Effector memory CD8-positive, alpha-beta T cell (primary cell): ENCODE measurements at regions not wholly inside any gene's neighbourhood (a gene's known extent, or its start where the extent isn't known, plus 50 kb on each side); places are given as distances from the start of the nearest gene placed in this dataset.

Experiments used
- ATAC-seq: fragments of 150-1000 bp; cut with Tn5 transposase; replicated peaks from 2 replicates; pipeline ENCODE4 v1.10.0; 2021; ENCODE audit warnings: mild to moderate bottlenecking, moderate library complexity
- DNase-seq, 3 experiments: peaks; one replicate each; pipeline ENCODE4 v3.0.0; 2021
- H3K27ac Mint-ChIP-seq, 2 donors: one replicate each; pipeline ENCODE4 v1.8.0; 2022; ENCODE audit warnings: mild to moderate bottlenecking in 2 of 2, mixed read lengths in 2 of 2, moderate library complexity in 2 of 2
- H3K27me3 Mint-ChIP-seq, 2 donors: one replicate each; pipeline ENCODE4 v1.8.0; 2022; ENCODE audit warnings: mixed read lengths in 2 of 2
- H3K36me3 Mint-ChIP-seq: one replicate; pipeline ENCODE4 v1.8.0; 2022; ENCODE audit warnings: mild to moderate bottlenecking, moderate library complexity, mixed read lengths; ENCODE audit not compliant: insufficient read depth
- H3K4me1 Mint-ChIP-seq, 2 donors: one replicate each; pipeline ENCODE4 v1.8.0; 2022; ENCODE audit warnings: low read depth in 2 of 2, mixed read lengths in 2 of 2
- H3K4me3 Mint-ChIP-seq, 2 donors: one replicate each; pipeline ENCODE4 v1.8.0; 2022; ENCODE audit warnings: mild to moderate bottlenecking in 2 of 2, mixed read lengths in 2 of 2, moderate library complexity in 2 of 2
- H3K9me3 Mint-ChIP-seq, 2 donors: one replicate each; pipeline ENCODE4 v1.8.0; 2022; ENCODE audit warnings: mixed read lengths in 2 of 2

DNA sequence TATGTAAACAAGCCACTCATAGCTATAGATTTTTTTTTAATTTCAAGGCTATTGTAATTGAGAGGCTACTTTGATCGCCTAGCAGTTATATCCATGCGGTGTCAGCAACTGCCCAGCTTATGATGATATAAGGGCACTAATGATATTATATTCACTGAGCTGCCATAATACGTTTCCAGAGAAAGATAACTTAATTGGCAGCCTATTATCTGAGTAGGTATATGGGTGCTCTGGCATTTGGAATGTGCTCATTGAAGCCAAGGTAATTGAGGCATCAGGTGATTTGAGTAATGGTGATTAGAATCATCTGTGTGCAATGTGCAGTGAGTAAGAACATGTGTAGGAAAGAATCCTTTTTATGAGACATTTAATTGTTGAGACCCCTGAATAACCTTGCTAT lies 490.0 kb downstream of the CENPC start:
- Mint-ChIP-seq H3K9me3 (peaks cover 6 to 9% of the 10 kb centered on the region in 2 donors), H3K4me3 (no peak overlapping the region)

GRCh38 chr4:67054896-67055295 lies 490.4 kb downstream of the CENPC start:
- no peak for DNase-seq
- peaks cover 4 to 9% of the 10 kb centered on the region in 2 donors for H3K9me3 Mint-ChIP-seq
- no peaks in the 10 kb centered on the region for H3K4me1 Mint-ChIP-seq
- H3K4me3 Mint-ChIP-seq = no peak overlapping the region
- no peak for ATAC-seq
- no peaks in the 10 kb centered on the region for H3K36me3 Mint-ChIP-seq
- no peaks in the 10 kb centered on the region for H3K27me3 Mint-ChIP-seq
- H3K27ac Mint-ChIP-seq = no peak overlapping the region

More for the DNA sequence above, 490.0 kb downstream of the CENPC start:
- DNase-seq (no peak), ATAC-seq (no peak)
- no peaks in the 10 kb centered on the region for H3K4me1 Mint-ChIP-seq
- no peaks in the 10 kb centered on the region for H3K36me3 Mint-ChIP-seq
- no peak overlapping the region for H3K27ac Mint-ChIP-seq
- H3K27me3 Mint-ChIP-seq = no peaks in the 10 kb centered on the region

DNA sequence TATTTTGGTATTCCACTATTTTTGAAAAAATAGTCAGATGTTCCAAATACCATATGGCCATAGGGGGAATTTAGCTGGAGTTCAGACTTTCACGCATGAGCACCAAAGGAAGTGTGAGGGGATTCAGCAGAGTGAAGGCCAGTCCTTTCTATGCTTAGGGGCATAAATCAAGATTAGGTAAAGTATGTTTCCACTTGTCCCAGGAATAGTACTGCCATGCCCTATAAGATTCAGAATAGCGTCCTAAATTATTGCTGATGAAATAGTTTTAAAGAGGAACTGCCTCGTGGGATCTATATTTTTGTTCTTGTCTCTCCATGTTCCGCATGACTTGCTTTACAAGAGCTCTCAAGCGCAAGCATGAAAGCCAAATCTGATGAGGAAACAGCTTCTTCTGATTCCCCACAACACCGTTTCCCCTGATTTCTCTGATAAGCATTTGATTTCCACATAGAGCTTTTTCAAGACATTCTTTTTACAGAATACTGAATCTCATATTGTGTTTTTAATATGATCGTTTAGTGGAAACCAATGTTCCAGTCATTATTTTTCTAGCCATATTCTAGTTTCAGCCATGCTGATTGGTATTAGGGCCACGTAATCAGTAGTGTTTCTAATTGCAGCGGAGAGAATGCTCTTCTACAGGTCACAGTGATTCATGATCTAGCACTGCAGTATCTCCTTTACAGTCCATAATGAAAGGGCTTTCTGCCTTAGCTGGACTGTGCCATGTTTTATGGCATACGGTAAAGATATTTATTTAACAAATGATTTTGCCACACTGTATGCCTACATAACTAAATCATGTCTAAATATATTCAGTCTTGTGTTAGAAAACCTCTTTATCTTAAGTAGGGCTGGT lies 492.3 kb downstream of the CENPC start:
- Mint-ChIP-seq H3K4me1 (no peaks in the 10 kb centered on the region), H3K4me3 (no peak overlapping the region), H3K27me3 (no peaks in the 10 kb centered on the region), H3K9me3 (peaks cover 9% of the 10 kb centered on the region in 2 donors), H3K27ac (no peak overlapping the region), H3K36me3 (no peaks in the 10 kb centered on the region)
- no peak for DNase-seq
- ATAC-seq = no peak

DNA sequence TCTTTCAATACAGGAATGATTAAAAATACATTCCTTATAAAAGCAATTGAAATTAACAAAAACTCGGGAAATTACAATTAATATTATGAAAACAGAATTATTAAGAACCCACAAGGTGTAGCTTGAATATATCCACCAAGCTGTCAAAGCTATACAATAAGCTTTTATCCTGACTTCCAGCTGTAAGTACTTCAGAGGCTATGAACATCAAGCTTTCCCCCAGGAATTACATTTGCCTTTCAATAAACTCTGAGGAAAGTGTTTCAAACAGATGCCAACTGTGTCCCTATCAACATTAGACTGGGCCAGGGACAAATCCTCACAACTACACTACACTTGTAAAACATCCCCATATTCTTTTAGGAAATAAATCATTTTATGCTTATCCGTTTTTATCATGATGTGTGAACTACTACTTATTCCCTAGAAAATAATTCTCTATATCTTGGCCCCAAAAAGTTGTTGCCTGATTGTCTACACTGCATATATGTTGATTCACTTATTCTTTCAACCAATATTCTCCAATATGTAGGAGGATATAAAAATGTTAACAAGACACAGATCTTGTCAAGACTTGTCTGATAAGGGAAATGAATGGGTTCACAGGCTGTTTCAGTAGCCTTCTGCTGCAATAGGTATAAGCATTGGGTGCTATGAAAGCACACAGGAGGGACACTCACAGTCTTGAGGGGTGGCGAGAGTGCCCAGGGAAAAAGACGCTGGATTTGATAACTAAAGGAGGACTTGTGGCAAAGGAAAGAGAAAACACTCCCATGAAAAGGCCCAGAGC lies 494.1 kb downstream of the CENPC start:
- Mint-ChIP-seq H3K36me3 (no peaks in the 10 kb centered on the region), H3K4me3 (no peak overlapping the region), H3K27ac (no peak overlapping the region), H3K27me3 (no peaks in the 10 kb centered on the region), H3K4me1 (no peaks in the 10 kb centered on the region), H3K9me3 (peaks cover 9% of the 10 kb centered on the region in 2 donors)
- no peak for ATAC-seq
- no peak for DNase-seq

DNA sequence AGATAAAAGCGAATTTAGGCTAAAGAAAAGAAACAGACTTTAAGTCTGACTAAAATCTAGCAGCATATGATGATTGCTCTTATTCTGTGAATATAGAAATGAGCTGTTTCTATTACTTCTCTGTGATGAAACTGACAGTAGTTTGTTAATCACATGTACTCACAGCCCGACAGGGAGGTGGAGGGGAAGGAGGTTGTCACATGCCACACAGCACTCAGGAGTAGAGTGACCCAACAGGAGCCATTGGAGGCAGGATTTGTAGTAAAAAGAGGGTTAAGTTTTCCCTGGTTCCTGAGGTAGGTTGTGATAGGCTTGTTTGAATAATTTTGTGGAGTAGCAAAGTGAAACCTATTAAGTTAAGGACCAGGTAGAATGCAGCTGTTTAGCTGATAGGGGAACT lies 495.9 kb downstream of the CENPC start:
- no peak overlapping the region for H3K27ac Mint-ChIP-seq
- H3K4me3 Mint-ChIP-seq = no peak overlapping the region
- no peaks in the 10 kb centered on the region for H3K4me1 Mint-ChIP-seq
- DNase-seq (no peak), ATAC-seq (no peak)
- no peaks in the 10 kb centered on the region for H3K36me3 Mint-ChIP-seq
- H3K27me3 Mint-ChIP-seq = no peaks in the 10 kb centered on the region
- H3K9me3 Mint-ChIP-seq = peaks cover 9% of the 10 kb centered on the region in 2 donors

DNA sequence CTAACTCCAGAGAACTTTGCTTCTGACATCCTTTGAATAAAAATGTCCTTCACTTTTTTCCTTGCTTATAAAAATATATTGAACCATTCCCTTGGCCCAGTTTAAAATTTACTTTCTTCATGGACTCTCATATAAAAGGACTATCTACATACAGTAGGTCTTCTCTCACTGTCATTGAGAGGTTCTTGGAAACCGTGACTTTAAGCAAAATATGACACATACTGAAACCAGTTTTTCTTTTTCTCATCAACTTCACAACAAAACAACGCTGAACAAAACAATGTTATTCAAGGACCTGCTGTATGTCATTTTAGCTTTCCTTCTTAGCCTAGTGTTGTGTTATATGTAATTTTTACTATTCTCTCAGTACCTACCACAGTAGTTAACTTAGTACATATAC lies 496.8 kb downstream of the CENPC start:
- ATAC-seq (no peak), DNase-seq (no peak)
- Mint-ChIP-seq H3K9me3 (peaks cover 11 to 13% of the 10 kb centered on the region in 2 donors), H3K27me3 (no peaks in the 10 kb centered on the region), H3K27ac (no peak overlapping the region), H3K4me1 (no peaks in the 10 kb centered on the region), H3K36me3 (no peaks in the 10 kb centered on the region), H3K4me3 (no peak overlapping the region)

DNA sequence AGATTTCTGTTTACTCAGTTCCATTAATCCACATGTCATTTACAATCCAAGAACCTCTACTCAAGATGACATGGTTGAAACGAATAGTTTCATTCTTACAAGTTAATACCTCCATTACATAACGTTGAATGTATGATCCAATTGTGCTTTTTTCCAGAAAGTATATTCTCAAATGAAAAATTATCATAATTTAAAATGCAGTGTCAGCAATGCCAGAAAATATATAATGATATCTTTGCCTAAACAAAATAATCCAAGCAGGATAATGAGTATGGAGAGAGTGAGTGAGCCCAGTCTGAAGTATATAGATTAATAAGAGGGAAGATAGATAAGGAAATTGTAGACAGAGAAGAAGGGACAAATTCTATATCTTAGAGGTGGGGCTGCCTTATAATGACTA lies 505.0 kb downstream of the CENPC start:
- no peaks in the 10 kb centered on the region for H3K4me1 Mint-ChIP-seq
- ATAC-seq (no peak), DNase-seq (no peak)
- H3K27ac Mint-ChIP-seq = no peak overlapping the region
- no peaks in the 10 kb centered on the region for H3K27me3 Mint-ChIP-seq
- no peak overlapping the region for H3K4me3 Mint-ChIP-seq
- H3K9me3 Mint-ChIP-seq = peaks cover 14 to 23% of the 10 kb centered on the region in 2 donors
- H3K36me3 Mint-ChIP-seq = no peaks in the 10 kb centered on the region

- no peaks in the 10 kb centered on the region for H3K27me3 Mint-ChIP-seq
- no peak overlapping the region for H3K27ac Mint-ChIP-seq
- no peak overlapping the region for H3K4me3 Mint-ChIP-seq
- ATAC-seq (no peak), DNase-seq (no peak)
- no peaks in the 10 kb centered on the region for H3K4me1 Mint-ChIP-seq
- peaks cover 12 to 16% of the 10 kb centered on the region in 2 donors for H3K9me3 Mint-ChIP-seq
- H3K36me3 Mint-ChIP-seq = no peaks in the 10 kb centered on the region
These were observed 507.1 kb downstream of the CENPC start for GRCh38 chr4:67038228-67038566.

- no peak overlapping the region for H3K27ac Mint-ChIP-seq
- H3K4me3 Mint-ChIP-seq = no peak overlapping the region
- no peaks in the 10 kb centered on the region for H3K27me3 Mint-ChIP-seq
- no peaks in the 10 kb centered on the region for H3K36me3 Mint-ChIP-seq
- no peak for ATAC-seq
- peaks cover 12 to 13% of the 10 kb centered on the region in 2 donors for H3K9me3 Mint-ChIP-seq
- DNase-seq = no peak
- H3K4me1 Mint-ChIP-seq = no peaks in the 10 kb centered on the region
These were observed 507.6 kb downstream of the CENPC start for GRCh38 chr4:67037504-67038227.

DNA sequence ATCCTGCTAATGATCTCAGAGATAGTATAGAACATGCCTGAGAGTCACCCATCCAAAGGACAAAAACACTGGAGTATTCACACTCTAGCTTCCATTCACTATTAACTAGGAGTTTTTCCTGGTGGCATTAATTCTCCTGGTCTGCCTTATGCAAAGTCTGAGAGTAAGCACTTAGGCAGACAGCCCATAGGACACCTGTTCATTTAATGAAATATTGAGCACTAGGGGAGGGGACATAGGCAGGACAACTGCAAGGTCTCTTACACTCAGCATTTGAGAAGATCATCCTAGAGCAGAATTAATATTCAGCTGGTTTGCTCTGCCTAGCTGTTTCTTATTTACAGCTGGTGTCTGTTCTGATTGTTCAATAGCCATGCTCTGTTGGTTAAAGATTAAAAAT lies 508.5 kb downstream of the CENPC start:
- no peak overlapping the region for H3K27ac Mint-ChIP-seq
- ATAC-seq (no peak), DNase-seq (no peak)
- H3K4me3 Mint-ChIP-seq = no peak overlapping the region
- H3K4me1 Mint-ChIP-seq = no peaks in the 10 kb centered on the region
- H3K9me3 Mint-ChIP-seq = peaks cover 12 to 14% of the 10 kb centered on the region in 2 donors
- H3K27me3 Mint-ChIP-seq = no peaks in the 10 kb centered on the region
- no peaks in the 10 kb centered on the region for H3K36me3 Mint-ChIP-seq

DNA sequence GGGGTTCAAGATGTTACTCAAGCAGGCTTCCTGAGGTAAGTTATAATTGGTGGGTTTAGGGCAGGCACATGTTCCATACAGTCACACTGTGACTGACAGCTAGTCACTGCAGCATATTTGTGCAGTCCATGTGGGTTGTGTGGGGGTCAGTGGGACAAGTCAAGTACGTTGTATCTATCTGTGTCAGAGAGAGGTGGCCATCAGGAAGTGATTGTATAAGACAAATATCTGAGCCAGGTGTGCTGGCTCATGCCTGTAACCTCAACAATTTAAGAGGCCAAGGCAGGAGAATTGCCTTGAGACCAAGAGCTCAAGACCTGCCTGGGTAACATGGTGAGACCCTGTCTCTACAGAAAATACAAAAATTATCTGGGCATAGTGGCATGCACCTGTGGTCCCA lies 509.3 kb downstream of the CENPC start:
- no peak for DNase-seq
- no peak overlapping the region for H3K27ac Mint-ChIP-seq
- H3K36me3 Mint-ChIP-seq = no peaks in the 10 kb centered on the region
- no peak overlapping the region for H3K4me3 Mint-ChIP-seq
- no peaks in the 10 kb centered on the region for H3K4me1 Mint-ChIP-seq
- peaks cover 12 to 16% of the 10 kb centered on the region in 2 donors for H3K9me3 Mint-ChIP-seq
- H3K27me3 Mint-ChIP-seq = no peaks in the 10 kb centered on the region
- no peak for ATAC-seq

DNA sequence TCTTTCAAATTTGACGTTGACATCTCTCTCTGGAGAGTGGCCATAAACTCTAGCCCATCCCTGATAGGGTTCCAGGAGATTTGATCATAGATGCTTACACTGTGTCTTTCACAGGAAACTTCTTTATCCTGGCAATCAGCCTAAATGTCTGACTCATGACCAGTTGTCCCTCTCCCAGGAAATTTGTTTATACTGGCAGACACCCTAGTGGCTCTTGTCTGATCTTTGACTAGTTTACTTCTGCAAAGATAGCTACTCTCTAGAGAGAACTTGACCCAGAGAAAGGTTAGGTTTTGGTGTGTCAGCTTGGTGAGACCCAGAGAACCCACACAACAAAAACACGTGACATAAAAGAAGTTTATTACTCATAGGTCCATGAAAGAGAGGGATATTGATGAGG lies 509.8 kb downstream of the CENPC start:
- no peaks in the 10 kb centered on the region for H3K36me3 Mint-ChIP-seq
- H3K4me1 Mint-ChIP-seq = no peaks in the 10 kb centered on the region
- DNase-seq (no peak), ATAC-seq (no peak)
- peaks cover 12 to 15% of the 10 kb centered on the region in 2 donors for H3K9me3 Mint-ChIP-seq
- H3K27ac Mint-ChIP-seq = no peak overlapping the region
- no peaks in the 10 kb centered on the region for H3K27me3 Mint-ChIP-seq
- H3K4me3 Mint-ChIP-seq = no peak overlapping the region

DNA sequence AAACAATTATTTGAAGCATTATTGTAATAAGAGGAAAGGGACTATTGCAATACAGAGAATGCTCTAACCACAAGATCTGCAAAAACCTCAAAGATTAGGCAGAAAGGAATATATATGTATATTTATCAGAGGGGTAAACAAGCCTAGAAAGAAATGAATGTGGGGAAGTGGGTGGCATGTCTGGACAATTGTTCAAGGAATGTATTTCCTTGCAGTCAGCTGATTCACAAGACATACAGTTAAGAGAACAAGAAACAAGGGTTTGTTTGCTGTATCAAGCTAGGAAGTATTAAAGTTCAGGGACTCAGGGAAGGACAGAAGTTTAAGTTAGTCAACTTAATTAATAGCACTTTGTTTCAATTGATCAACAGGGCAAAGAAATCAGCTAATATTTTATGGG lies 514.7 kb downstream of the CENPC start:
- no peak for ATAC-seq
- Mint-ChIP-seq H3K27me3 (no peaks in the 10 kb centered on the region), H3K36me3 (no peaks in the 10 kb centered on the region), H3K27ac (no peak overlapping the region), H3K9me3 (peaks cover 4% of the 10 kb centered on the region in 2 donors), H3K4me1 (no peaks in the 10 kb centered on the region), H3K4me3 (no peak overlapping the region)
- DNase-seq = no peak
